BJ (cell line): ENCODE measurements at regions not wholly inside any gene's neighbourhood (a gene's known extent, or its start where the extent isn't known, plus 50 kb on each side); places are given as distances from the start of the nearest gene placed in this dataset.

Source experiments
- CTCF ChIA-PET: fragments of 350-600 bp; formaldehyde crosslinking; extraction: SDS; loops from one replicate; lab custom pipeline; 2021; ENCODE audit warnings: antibody characterized with exemption, inconsistent platforms; lab: Yijun Ruan, JAX
- POLR2A ChIA-PET: fragments of 300-600 bp; sonication (Branson Sonifier 250); formaldehyde crosslinking; extraction: SDS; loops from one replicate; lab custom pipeline; 2021; ENCODE audit warnings: antibody characterized with exemption; lab: Charles Lee
- DNase-seq: peaks from one replicate; pipeline ENCODE4 v3.0.0-alpha.2; 2011; ENCODE audit warnings: low read depth
- H3K27me3 ChIP-seq: 2 replicates; pipeline ENCODE4 v1.6.0; 2011; ENCODE audit warnings: low read length; ENCODE audit not compliant: control insufficient read depth, insufficient read depth
- H3K36me3 ChIP-seq: 2 replicates; pipeline ENCODE4 v1.5.1; 2011; ENCODE audit warnings: low read length; ENCODE audit not compliant: control insufficient read depth, insufficient read depth
- H3K4me3 ChIP-seq: 2 replicates; pipeline ENCODE4 v1.5.1; 2011; ENCODE audit warnings: low read depth, mild to moderate bottlenecking, control low read depth, low read length
- CTCF ChIP-seq: IDR thresholded peaks from 2 replicates; pipeline ENCODE4 v1.5.1; 2011; ENCODE audit warnings: low read depth, mild to moderate bottlenecking, control low read depth, inconsistent platforms, low read length, moderate library complexity; ENCODE audit not compliant: insufficient read depth

DNA sequence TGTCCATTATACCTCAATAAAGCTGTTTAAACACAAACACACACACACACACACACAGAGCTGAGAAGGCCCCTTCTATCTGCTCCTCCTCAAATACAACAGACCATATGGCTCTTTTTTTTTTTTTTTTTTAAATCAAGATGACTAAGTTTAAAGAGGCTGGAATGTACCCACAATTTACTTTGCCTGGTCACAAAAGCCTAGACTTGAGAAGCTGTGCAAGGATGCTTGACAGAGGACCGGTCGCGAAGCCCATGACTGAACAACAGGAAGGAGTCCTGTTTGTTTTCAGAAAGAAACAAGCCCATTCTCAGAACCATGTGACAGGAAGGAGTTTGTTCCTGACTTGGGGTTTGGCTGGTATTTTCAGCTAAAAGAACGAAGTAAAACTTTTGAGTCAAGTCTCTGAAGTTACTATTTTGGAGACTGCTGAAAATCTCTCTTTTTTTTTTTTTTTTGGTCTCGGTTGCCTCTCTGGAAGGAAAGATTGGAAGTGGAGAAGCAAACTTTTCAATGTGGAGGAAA, 650.9 kb upstream of the TENM3 start:
- Histone ChIP-seq H3K36me3 (no peaks in the 10 kb centered on the region), H3K27me3 (no peaks in the 10 kb centered on the region), H3K4me3 (no peak overlapping the region)
- POLR2A ChIA-PET = no interaction called here
- no peak for TF ChIP-seq CTCF
- CTCF ChIA-PET = no interaction called here
- no peak for DNase-seq

DNA sequence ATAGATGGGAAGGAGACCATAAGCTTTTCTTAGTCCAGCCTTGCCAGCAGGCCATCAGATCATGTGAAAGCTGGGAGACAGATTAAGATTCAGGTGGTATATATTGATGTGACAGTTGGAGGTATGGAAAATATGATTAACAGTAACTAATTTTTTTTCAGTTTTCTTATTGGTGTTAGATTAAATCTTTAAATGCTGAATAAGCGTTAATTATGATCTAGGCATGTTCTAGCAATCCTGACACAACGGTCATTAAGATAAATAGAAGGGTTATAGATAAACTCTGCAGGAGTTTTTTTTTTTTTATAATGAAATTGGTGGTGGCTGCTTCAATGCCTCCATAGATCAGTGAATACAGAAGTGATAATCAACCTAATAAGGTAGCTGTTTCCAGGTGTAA, 649.5 kb upstream of the TENM3 start:
- TF ChIP-seq CTCF = no peak
- no peaks in the 10 kb centered on the region for H3K36me3 ChIP-seq
- CTCF ChIA-PET = no interaction called here
- no peak for DNase-seq
- H3K4me3 ChIP-seq = no peak overlapping the region
- POLR2A ChIA-PET = no interaction called here
- H3K27me3 ChIP-seq = no peaks in the 10 kb centered on the region

DNA sequence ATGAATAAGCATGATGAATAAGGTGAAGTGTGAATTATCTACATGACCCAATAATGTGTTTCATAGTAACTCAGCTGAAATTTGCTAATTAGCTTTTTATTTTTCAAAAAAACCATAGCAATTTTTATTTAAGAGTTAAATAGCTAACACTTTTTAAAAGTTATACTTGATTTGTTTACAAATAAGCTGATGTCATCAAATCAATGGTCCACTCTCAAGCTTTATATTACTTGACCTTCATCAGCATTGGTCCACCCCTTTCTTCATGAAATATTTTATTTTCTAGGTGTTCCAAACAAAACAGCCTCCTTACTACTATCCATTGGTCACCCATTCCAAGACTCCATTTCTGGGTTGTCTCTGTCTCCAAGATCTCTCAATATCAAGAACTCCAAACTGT, 649.0 kb upstream of the TENM3 start:
- no peak for TF ChIP-seq CTCF
- ChIA-PET POLR2A (no interaction called here), CTCF (no interaction called here)
- Histone ChIP-seq H3K4me3 (no peak overlapping the region), H3K27me3 (no peaks in the 10 kb centered on the region), H3K36me3 (no peaks in the 10 kb centered on the region)
- DNase-seq = no peak

GRCh38 chr4:181595716-181596115, 647.5 kb upstream of the TENM3 start:
- POLR2A ChIA-PET = no interaction called here
- no peaks in the 10 kb centered on the region for H3K36me3 ChIP-seq
- no peaks in the 10 kb centered on the region for H3K27me3 ChIP-seq
- no peak overlapping the region for H3K4me3 ChIP-seq
- no peak for DNase-seq
- TF ChIP-seq CTCF = no peak
- CTCF ChIA-PET = no interaction called here

GRCh38 chr4:181597766-181598165, 645.4 kb upstream of the TENM3 start:
- no peaks in the 10 kb centered on the region for H3K27me3 ChIP-seq
- DNase-seq = no peak
- no peaks in the 10 kb centered on the region for H3K36me3 ChIP-seq
- ChIA-PET POLR2A (no interaction called here), CTCF (no interaction called here)
- no peak for TF ChIP-seq CTCF
- no peak overlapping the region for H3K4me3 ChIP-seq
